B cell (primary cell): ENCODE measurements at regions not wholly inside any gene's neighbourhood (a gene's known extent, or its start where the extent isn't known, plus 50 kb on each side); places are given as distances from the start of the nearest gene placed in this dataset.

Experiments used
- ATAC-seq: fragments of 200-7000 bp; cut with Tn5 transposase; one replicate; pipeline ENCODE4 v1.10.0; 2021; ENCODE audit warnings: low read depth, mild to moderate bottlenecking, moderate number of reproducible peaks, moderate library complexity
- CTCF ChIA-PET: fragments of 350-600 bp; sonication (Branson Sonifier 250); formaldehyde crosslinking; loops from one replicate; lab custom pipeline; 2021; ENCODE audit warnings: antibody characterized with exemption, inconsistent platforms; lab: Charles Lee
- POLR2A ChIA-PET: fragments of 350-600 bp; sonication (Branson Sonifier 250); formaldehyde crosslinking; loops from one replicate; lab custom pipeline; 2021; ENCODE audit warnings: antibody characterized with exemption; lab: Charles Lee
- DNase-seq: peaks from one replicate; pipeline ENCODE4 v3.0.0; 2013
- H2AFZ ChIP-seq: 2 replicates; pipeline ENCODE4 v1.6.1; 2012; ENCODE audit warnings: mild to moderate bottlenecking, low read depth, low read length; ENCODE audit not compliant: insufficient read depth, poor library complexity, severe bottlenecking
- H3K27ac ChIP-seq, 2 donors: 1 replicate in 1 of 2; 2 replicates in 1 of 2; pipeline ENCODE4 v1.5.1; 2012 to 2013; ENCODE audit warnings: low read length in 2 of 2, mild to moderate bottlenecking in 2 of 2, moderate library complexity in 1 of 2
- H3K27me3 ChIP-seq, 4 experiments: fragments of 200-600 bp in 1 of 4; sonication (generic) in 1 of 4; replicated peaks in 1 of 4; 1 replicate in 2 of 4; 2 replicates in 2 of 4; pipeline versions ENCODE4 v1.6.1 to v1.7.0; 2013 to 2016; ENCODE audit warnings: low read length in 3 of 4, mild to moderate bottlenecking in 2 of 4, mixed read lengths in 1 of 4, moderate library complexity in 1 of 4; ENCODE audit not compliant: insufficient read depth in 4 of 4, control insufficient read depth in 3 of 4; ENCODE audit errors: control extremely low read depth in 1 of 4
- H3K36me3 ChIP-seq, 2 experiments: replicated peaks in 1 of 2; 1 replicate in 1 of 2; 2 replicates in 1 of 2; pipeline versions ENCODE4 v1.6.1 to v1.7.1; 2013; ENCODE audit warnings: low read length in 1 of 2; ENCODE audit not compliant: insufficient read depth in 2 of 2, control insufficient read depth in 1 of 2; ENCODE audit errors: control extremely low read depth in 1 of 2, extremely low read depth in 1 of 2
- H3K4me1 ChIP-seq, 2 donors: fragments of 200-600 bp in 1 of 2; sonication (generic) in 1 of 2; 1 replicate in 1 of 2; 2 replicates in 1 of 2; pipeline versions ENCODE4 v1.5.1 to v1.6.1; 2013 to 2017; ENCODE audit warnings: low read length in 2 of 2; ENCODE audit not compliant: control insufficient read depth in 2 of 2, insufficient read depth in 2 of 2
- H3K4me2 ChIP-seq: replicated peaks from 2 replicates; pipeline ENCODE3; 2012; ENCODE audit warnings: mild to moderate bottlenecking, low read depth, low read length; ENCODE audit not compliant: poor library complexity, severe bottlenecking
- H3K4me3 ChIP-seq, 5 experiments: fragments of 200-600 bp in 1 of 5; sonication (generic) in 1 of 5; 1 replicate in 3 of 5; 2 replicates in 2 of 5; pipeline versions ENCODE4 v1.5.1 to v1.7.0; 2011 to 2016; ENCODE audit warnings: low read length in 4 of 5, mild to moderate bottlenecking in 4 of 5, low read depth in 2 of 5, control low read depth in 1 of 5, moderate library complexity in 1 of 5; ENCODE audit not compliant: insufficient read depth in 1 of 5; ENCODE audit errors: control extremely low read depth in 1 of 5, extremely low read depth in 1 of 5
- H3K79me2 ChIP-seq: fragments of 200-600 bp; sonication (generic); one replicate; pipeline ENCODE4 v1.6.0; 2016; ENCODE audit warnings: low read length; ENCODE audit not compliant: control insufficient read depth, insufficient read depth
- H3K9ac ChIP-seq: fragments of 200-600 bp; sonication (generic); 2 replicates; pipeline ENCODE4 v1.6.1; 2017; ENCODE audit warnings: mild to moderate bottlenecking, low read length, moderate library complexity
- H3K9me3 ChIP-seq, 3 donors: one replicate each; pipeline versions ENCODE4 v1.6.1 to v1.7.1; 2013; ENCODE audit warnings: low read length in 2 of 3; ENCODE audit not compliant: control insufficient read depth in 2 of 3, insufficient read depth in 1 of 3; ENCODE audit errors: control extremely low read depth in 1 of 3
- H4K20me1 ChIP-seq: 2 replicates; pipeline ENCODE4 v1.6.0; 2012; ENCODE audit warnings: mild to moderate bottlenecking, low read length; ENCODE audit not compliant: insufficient read depth, control insufficient read depth, poor library complexity, severe bottlenecking
- H3K27ac Mint-ChIP-seq: one replicate; pipeline ENCODE4 v1.8.0; 2021; ENCODE audit warnings: mixed read lengths
- H3K27me3 Mint-ChIP-seq: one replicate; pipeline ENCODE4 v1.8.0; 2021; ENCODE audit warnings: mixed read lengths
- H3K4me1 Mint-ChIP-seq: one replicate; pipeline ENCODE4 v1.8.0; 2021; ENCODE audit warnings: mixed read lengths
- H3K4me3 Mint-ChIP-seq: one replicate; pipeline ENCODE4 v1.8.0; 2021; ENCODE audit warnings: mixed read lengths
- H3K9me3 Mint-ChIP-seq: one replicate; pipeline ENCODE4 v1.8.0; 2022; ENCODE audit warnings: mixed read lengths; ENCODE audit not compliant: insufficient read depth
- CTCF ChIP-seq: fragments of 200-600 bp; IDR thresholded peaks from one replicate; pipeline ENCODE4 v1.8.0; 2022; ENCODE audit warnings: antibody characterized with exemption, mild to moderate bottlenecking
- EZH2 ChIP-seq: IDR thresholded peaks from 2 replicates; pipeline ENCODE4 v1.6.1; 2012; ENCODE audit warnings: borderline replicate concordance, low read depth, mild to moderate bottlenecking, moderate library complexity, low read length; ENCODE audit not compliant: insufficient read depth, poor library complexity, severe bottlenecking
- WGBS: methylation state at CpG from one replicate; pipeline ENCODE4 v1.1.5; 2013; ENCODE audit warnings: missing lambda C conversion rate; ENCODE audit not compliant: insufficient coverage; 5-methylcytosine and 5-hydroxymethylcytosine counted together
- intact Hi-C: fragments of 100-400 bp; cut with micrococcal nuclease; formaldehyde crosslinking; loops from one replicate; pipeline ENCODE4 v1.10.0; 2022

GRCh38 chr17:77688369-77688768 lies 270.1 kb upstream of the TNRC6C start:
- H3K79me2 ChIP-seq: no peaks in the 10 kb centered on the region
- H3K4me1 Mint-ChIP-seq: peaks cover 18% of the 10 kb centered on the region
- no peak for DNase-seq
- no peak overlapping the region for H3K27ac Mint-ChIP-seq
- ChIA-PET CTCF (no interaction called here), POLR2A (no interaction called here)
- no peaks in the 10 kb centered on the region for H3K36me3 ChIP-seq
- peaks cover 0 to 36% (median 6%) of the 10 kb centered on the region in 4 experiments for H3K27me3 ChIP-seq
- H3K27me3 Mint-ChIP-seq: peaks cover 57% of the 10 kb centered on the region
- no peak overlapping the region for H2AFZ ChIP-seq
- peaks cover 14 to 17% of the 10 kb centered on the region in 2 donors for H3K4me1 ChIP-seq
- H3K4me3 ChIP-seq: no peak overlapping the region
- H3K4me2 ChIP-seq: no peak overlapping the region
- no peaks in the 10 kb centered on the region for H3K9me3 Mint-ChIP-seq
- intact Hi-C loops: no loop called here
- no peak overlapping the region for H3K9ac ChIP-seq
- 88% methylated on average over 1 of the region's 4 CpGs for WGBS
- H3K27ac ChIP-seq: no peak overlapping the region
- no peaks in the 10 kb centered on the region for H4K20me1 ChIP-seq
- H3K9me3 ChIP-seq: no peaks in the 10 kb centered on the region
- TF ChIP-seq EZH2 (no peak), CTCF (no peak)
- no peak overlapping the region for H3K4me3 Mint-ChIP-seq
- ATAC-seq: no peak

- peaks cover 18% of the 10 kb centered on the region for H3K4me1 Mint-ChIP-seq
- WGBS: 23% methylated on average over 19 of the region's 24 CpGs
Observed at GRCh38 chr17:77690271-77691161, 268.0 kb upstream of the TNRC6C start.

More at GRCh38 chr17:77690271-77691161, 268.0 kb upstream of the TNRC6C start:
- H3K4me3 ChIP-seq: peak overlapping the region in 2 of 5 experiments; percentile 31 to 44
- no peaks in the 10 kb centered on the region for H3K9me3 ChIP-seq
- no peak overlapping the region for H3K27ac ChIP-seq
- Mint-ChIP-seq H3K4me3 (peak overlapping the region; percentile 54), H3K27ac (no peak overlapping the region), H3K27me3 (peaks cover 70% of the 10 kb centered on the region), H3K9me3 (no peaks in the 10 kb centered on the region)
- H3K4me2 ChIP-seq: peak overlapping the region; percentile 64
- TF ChIP-seq EZH2 (no peak), CTCF (no peak)
- POLR2A ChIA-PET: no interaction called here
- intact Hi-C loops: no loop called here
- no peak for ATAC-seq
- CTCF ChIA-PET: no interaction called here
- H3K27me3 ChIP-seq: peaks cover 0 to 39% (median 4%) of the 10 kb centered on the region in 4 experiments
- H3K9ac ChIP-seq: peak overlapping the region; percentile 27
- H3K79me2 ChIP-seq: no peaks in the 10 kb centered on the region
- H4K20me1 ChIP-seq: no peaks in the 10 kb centered on the region
- DNase-seq: peak; percentile 21
- no peaks in the 10 kb centered on the region for H3K36me3 ChIP-seq
- peaks cover 14 to 17% of the 10 kb centered on the region in 2 donors for H3K4me1 ChIP-seq
- H2AFZ ChIP-seq: peak overlapping the region; percentile 30
